GM18520 (cell line): ENCODE measurements at regions not wholly inside any gene's neighbourhood (a gene's known extent, or its start where the extent isn't known, plus 50 kb on each side); places are given as distances from the start of the nearest gene placed in this dataset.
"Not testable (repeated sequence)": the region's sequence is repeated elsewhere in the genome, so short reads cannot be mapped to it uniquely, and the experiment has no call there.

ENCODE experiments used
- ATAC-seq: cut with Tn5 transposase; IDR thresholded peaks from one replicate; pipeline ENCODE4 v1.9.1; 2021; ENCODE audit not compliant: unreplicated experiment

GRCh38 chr5:122599000-122599399 is 175.9 kb upstream of the SNX2 start:
- ATAC-seq: no peak

- no peak for ATAC-seq
Observed at GRCh38 chr5:122600924-122601323, 174.0 kb upstream of the SNX2 start.

GRCh38 chr5:122602700-122603099 is 172.2 kb upstream of the SNX2 start:
- no peak for ATAC-seq

GRCh38 chr5:122605236-122605635 is 169.6 kb upstream of the SNX2 start:
- no peak for ATAC-seq

GRCh38 chr5:122607818-122608217 is 167.1 kb upstream of the SNX2 start:
- no peak for ATAC-seq

GRCh38 chr5:122608222-122608621 is 166.7 kb upstream of the SNX2 start:
- ATAC-seq: no peak

GRCh38 chr5:122611406-122611805 is 163.5 kb upstream of the SNX2 start:
- ATAC-seq: no peak

GRCh38 chr5:122612901-122613300 is 162.0 kb upstream of the SNX2 start:
- no peak for ATAC-seq

GRCh38 chr5:122615146-122615545 is 159.7 kb upstream of the SNX2 start:
- no peak for ATAC-seq

GRCh38 chr5:122615832-122616231 is 159.0 kb upstream of the SNX2 start:
- no peak for ATAC-seq

GRCh38 chr5:122618046-122618445 is 156.8 kb upstream of the SNX2 start:
- ATAC-seq: not testable (repeated sequence)

GRCh38 chr5:122620768-122621167 is 154.1 kb upstream of the SNX2 start:
- ATAC-seq: not testable (repeated sequence)

GRCh38 chr5:122628714-122629113 is 146.2 kb upstream of the SNX2 start:
- ATAC-seq: not testable (repeated sequence)

GRCh38 chr5:122629121-122629677 is 145.7 kb upstream of the SNX2 start:
- no peak for ATAC-seq

GRCh38 chr5:122638581-122638980 is 136.3 kb upstream of the SNX2 start:
- no peak for ATAC-seq

GRCh38 chr5:122639033-122639432 is 135.8 kb upstream of the SNX2 start:
- ATAC-seq: no peak

GRCh38 chr5:122639864-122640263 is 135.0 kb upstream of the SNX2 start:
- no peak for ATAC-seq

- no peak for ATAC-seq
Observed at GRCh38 chr5:122649080-122649479, 125.8 kb upstream of the SNX2 start.

- no peak for ATAC-seq
Observed at GRCh38 chr5:122653087-122654017, 121.5 kb upstream of the SNX2 start.

GRCh38 chr5:122656160-122656559 is 118.7 kb upstream of the SNX2 start:
- ATAC-seq: no peak

GRCh38 chr5:122656577-122656976 is 118.3 kb upstream of the SNX2 start:
- ATAC-seq: no peak

GRCh38 chr5:122661496-122662180 is 113.2 kb upstream of the SNX2 start:
- ATAC-seq: no peak
